Small intestine (tissue), 7 donors: ENCODE measurements at regions not wholly inside any gene's neighbourhood (a gene's known extent, or its start where the extent isn't known, plus 50 kb on each side); places are given as distances from the start of the nearest gene placed in this dataset.

Source experiments
- DNase-seq, 2 donors: peaks; one replicate each; pipeline versions ENCODE4 v3.0.0 to v3.0.0-alpha.2; 2013
- FAIRE-seq: peaks from 2 replicates; lab custom pipeline; 2012; peaks lifted over from hg19 to GRCh38; lab: Jason Lieb, UNC
- H3K27ac ChIP-seq, 3 donors: one replicate each; pipeline ENCODE4 v1.5.1; 2013; ENCODE audit warnings: low read length in 2 of 3, mild to moderate bottlenecking in 2 of 3, control low read depth in 1 of 3, inconsistent platforms in 1 of 3, low read depth in 1 of 3, moderate library complexity in 1 of 3
- H3K27me3 ChIP-seq, 3 donors: one replicate each; pipeline ENCODE4 v1.6.1; 2013; ENCODE audit warnings: low read length in 3 of 3, inconsistent platforms in 1 of 3; ENCODE audit not compliant: control insufficient read depth in 3 of 3, insufficient read depth in 3 of 3
- H3K36me3 ChIP-seq, 3 donors: one replicate each; pipeline ENCODE4 v1.6.1; 2013; ENCODE audit warnings: low read length in 3 of 3, inconsistent platforms in 1 of 3, low read depth in 1 of 3, mild to moderate bottlenecking in 1 of 3, moderate library complexity in 1 of 3; ENCODE audit not compliant: control insufficient read depth in 3 of 3, insufficient read depth in 2 of 3
- H3K4me1 ChIP-seq, 3 donors: one replicate each; pipeline ENCODE4 v1.6.1; 2013; ENCODE audit warnings: low read length in 2 of 3, inconsistent platforms in 1 of 3, low read depth in 1 of 3, mild to moderate bottlenecking in 1 of 3, moderate library complexity in 1 of 3; ENCODE audit not compliant: control insufficient read depth in 3 of 3, insufficient read depth in 2 of 3
- H3K4me3 ChIP-seq, 3 donors: one replicate each; pipeline ENCODE4 v1.5.1; 2013; ENCODE audit warnings: low read length in 3 of 3, control low read depth in 1 of 3, inconsistent platforms in 1 of 3, low read depth in 1 of 3, mild to moderate bottlenecking in 1 of 3, moderate library complexity in 1 of 3
- H3K9me3 ChIP-seq, 2 donors: one replicate each; pipeline ENCODE4 v1.6.1; 2013; ENCODE audit warnings: low read depth in 1 of 2, low read length in 1 of 2; ENCODE audit not compliant: control insufficient read depth in 2 of 2, insufficient read depth in 1 of 2
- WGBS, 3 donors: extraction: QIAGEN DNeasy Blood & Tissue Kit; methylation state at CpG; one replicate each; pipeline ENCODE4 v1.1.7; 2013; 5-methylcytosine and 5-hydroxymethylcytosine counted together
- donor health status: healthy with polysubstance abuse.
- donor health status: control.
- donor health status: control.
- donor health status: Bipolar disorder and iron deficiency.
- donor health status: healthy.

GRCh38 chr3:117774130-117774529 is 1064.6 kb downstream of the TUSC7 start:
- Histone ChIP-seq H3K4me3 (no peak overlapping the region), H3K27ac (no peak overlapping the region), H3K4me1 (no peaks in the 10 kb centered on the region), H3K27me3 (no peaks in the 10 kb centered on the region), H3K36me3 (no peaks in the 10 kb centered on the region), H3K9me3 (no peaks in the 10 kb centered on the region)
- no peak for FAIRE-seq
- no peak for DNase-seq

- H3K27ac ChIP-seq, result no peak overlapping the region
- no peaks in the 10 kb centered on the region for H3K9me3 ChIP-seq
- no peak for FAIRE-seq
- no peak overlapping the region for H3K4me3 ChIP-seq
- H3K36me3 ChIP-seq, result no peaks in the 10 kb centered on the region
- 80 to 87% (median 84%) methylated on average over 2 of the region's 2 CpGs for WGBS, 3 donors
- no peaks in the 10 kb centered on the region for H3K27me3 ChIP-seq
- no peak for DNase-seq
- H3K4me1 ChIP-seq, result no peaks in the 10 kb centered on the region
Measured at GRCh38 chr3:117786349-117786748, 1076.8 kb downstream of the TUSC7 start.

GRCh38 chr3:117788061-117788460 is 1078.5 kb downstream of the TUSC7 start:
- FAIRE-seq, result no peak
- no peak for DNase-seq
- H3K9me3 ChIP-seq, result no peaks in the 10 kb centered on the region
- no peak overlapping the region for H3K4me3 ChIP-seq
- no peaks in the 10 kb centered on the region for H3K27me3 ChIP-seq
- H3K4me1 ChIP-seq, result no peaks in the 10 kb centered on the region
- H3K36me3 ChIP-seq, result no peaks in the 10 kb centered on the region
- H3K27ac ChIP-seq, result no peak overlapping the region

GRCh38 chr3:117788506-117788905 is 1078.9 kb downstream of the TUSC7 start:
- DNase-seq, result no peak
- no peaks in the 10 kb centered on the region for H3K36me3 ChIP-seq
- H3K4me3 ChIP-seq, result no peak overlapping the region
- no peak overlapping the region for H3K27ac ChIP-seq
- WGBS, 3 donors, result 73 to 77% (median 76%) methylated on average over 3 of the region's 3 CpGs
- H3K9me3 ChIP-seq, result no peaks in the 10 kb centered on the region
- H3K4me1 ChIP-seq, result no peaks in the 10 kb centered on the region
- no peak for FAIRE-seq
- H3K27me3 ChIP-seq, result no peaks in the 10 kb centered on the region

- H3K4me3 ChIP-seq, result no peak overlapping the region
- no peaks in the 10 kb centered on the region for H3K4me1 ChIP-seq
- H3K9me3 ChIP-seq, result no peaks in the 10 kb centered on the region
- FAIRE-seq (no peak), DNase-seq (no peak)
- no peak overlapping the region for H3K27ac ChIP-seq
- no peaks in the 10 kb centered on the region for H3K27me3 ChIP-seq
- 35 to 50% (median 45%) methylated on average over 2 of the region's 2 CpGs for WGBS, 3 donors
- H3K36me3 ChIP-seq, result no peaks in the 10 kb centered on the region
Measured at GRCh38 chr3:117790235-117790987, 1080.8 kb downstream of the TUSC7 start.

- H3K9me3 ChIP-seq, result no peaks in the 10 kb centered on the region
- FAIRE-seq (no peak), DNase-seq (no peak)
- H3K27me3 ChIP-seq, result no peaks in the 10 kb centered on the region
- H3K4me1 ChIP-seq, result no peaks in the 10 kb centered on the region
- WGBS, 3 donors, result 54 to 65% (median 62%) methylated on average over 8 of the region's 8 CpGs
- H3K4me3 ChIP-seq, result no peak overlapping the region
- H3K27ac ChIP-seq, result no peak overlapping the region
- H3K36me3 ChIP-seq, result no peaks in the 10 kb centered on the region
Measured at GRCh38 chr3:117793622-117794265, 1084.2 kb downstream of the TUSC7 start.

GRCh38 chr3:117798221-117798620 is 1088.6 kb downstream of the TUSC7 start:
- WGBS, 3 donors, result 62 to 68% (median 67%) methylated on average over 3 of the region's 3 CpGs
- Histone ChIP-seq H3K9me3 (no peaks in the 10 kb centered on the region), H3K27ac (no peak overlapping the region), H3K27me3 (no peaks in the 10 kb centered on the region), H3K4me1 (no peaks in the 10 kb centered on the region), H3K36me3 (no peaks in the 10 kb centered on the region), H3K4me3 (no peak overlapping the region)
- FAIRE-seq (no peak), DNase-seq (no peak)

DNA sequence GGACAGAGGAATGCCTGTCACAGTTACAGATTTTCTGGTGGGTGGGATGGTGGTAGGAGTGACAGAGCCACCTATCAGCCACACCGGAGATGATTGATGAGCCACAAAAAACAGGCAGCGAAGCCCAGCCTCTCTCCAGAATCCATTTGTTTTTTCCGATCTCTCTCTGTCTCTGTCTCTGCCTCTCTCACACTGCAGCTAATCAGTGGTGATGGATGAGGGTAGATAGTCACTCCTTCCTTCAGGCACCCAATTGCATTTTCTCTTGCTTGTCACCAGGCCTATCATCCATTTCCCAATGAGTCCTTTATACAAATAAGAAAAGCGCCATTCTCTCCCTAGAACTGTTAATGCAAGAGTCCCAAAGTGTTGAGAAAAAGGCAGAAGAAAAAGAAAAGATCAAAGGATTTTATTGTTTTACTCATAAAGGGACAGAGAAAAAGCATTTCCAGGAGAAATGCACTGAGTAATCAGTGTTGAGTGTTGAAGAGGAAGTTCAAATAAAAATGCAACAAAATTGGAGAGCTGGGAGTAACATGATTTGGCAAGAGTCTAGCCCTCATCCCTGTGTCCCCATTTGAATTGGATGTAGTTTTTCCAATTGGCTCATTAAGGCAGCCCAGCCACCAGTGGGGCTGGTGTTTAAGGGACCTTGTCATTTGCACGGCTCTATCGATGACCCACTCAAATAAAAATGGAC is 1089.3 kb downstream of the TUSC7 start:
- H3K36me3 ChIP-seq, result no peaks in the 10 kb centered on the region
- no peaks in the 10 kb centered on the region for H3K9me3 ChIP-seq
- no peak overlapping the region for H3K27ac ChIP-seq
- no peak for DNase-seq
- H3K27me3 ChIP-seq, result no peaks in the 10 kb centered on the region
- no peak for FAIRE-seq
- H3K4me1 ChIP-seq, result no peaks in the 10 kb centered on the region
- no peak overlapping the region for H3K4me3 ChIP-seq
- 69 to 81% (median 76%) methylated on average over 6 of the region's 6 CpGs for WGBS, 3 donors
